GM10248 (cell line): ENCODE measurements at regions not wholly inside any gene's neighbourhood (a gene's known extent, or its start where the extent isn't known, plus 50 kb on each side); places are given as distances from the start of the nearest gene placed in this dataset.

Source experiments
- CTCF ChIA-PET: fragments of 300-600 bp; sonication (Branson Sonifier 250); formaldehyde crosslinking; extraction: SDS; loops from one replicate; lab custom pipeline; 2021; ENCODE audit warnings: antibody characterized with exemption; lab: Yijun Ruan, JAX
- POLR2A ChIA-PET: fragments of 350-650 bp; sonication (Branson Sonifier 250); formaldehyde crosslinking; extraction: SDS; loops from one replicate; lab custom pipeline; 2020; ENCODE audit warnings: antibody characterized with exemption; lab: Yijun Ruan, JAX
- DNase-seq: peaks from one replicate; pipeline ENCODE4 v3.0.0; 2012; ENCODE audit errors: extremely low spot score
- CTCF ChIP-seq: IDR thresholded peaks from 2 replicates; pipeline ENCODE4 v1.5.1; 2012; ENCODE audit warnings: mild to moderate bottlenecking, low read depth; ENCODE audit errors: extremely low read depth, missing control alignments, control extremely low read depth

DNA sequence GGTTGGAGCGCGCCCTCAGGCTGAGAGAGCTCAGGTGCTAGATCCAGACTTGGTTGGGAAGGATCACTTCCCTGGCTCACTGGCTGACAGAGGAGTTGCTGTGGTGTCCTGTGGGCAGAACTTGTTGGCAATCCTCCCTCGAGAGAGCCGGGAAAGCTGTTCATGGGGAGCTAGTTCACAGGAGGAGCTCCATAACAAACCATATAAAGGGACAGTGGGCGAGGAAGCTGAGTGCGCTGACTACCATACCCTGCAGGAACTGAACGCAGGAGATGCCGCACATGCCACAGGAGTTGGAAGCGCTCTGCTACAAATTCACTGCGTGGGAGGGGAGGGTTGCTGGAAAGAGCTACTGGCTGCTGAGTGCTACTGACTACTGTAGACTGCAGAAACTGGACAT is 243.2 kb downstream of the OGFRL1 start:
- TF ChIP-seq CTCF: no peak
- ChIA-PET POLR2A (no interaction called here), CTCF (interaction anchor here (0.8 to 2.3 kb wide), 6 partner anchors 9 to 554 kb away, joined by 3 to 7 read pairs (median 4); no protein-coding TSS in a partner anchor)
- DNase-seq: no peak

GRCh38 chr6:71533939-71534379 is 245.3 kb downstream of the OGFRL1 start:
- CTCF ChIA-PET: interaction anchor here (0.7 to 1.8 kb wide), 9 partner anchors 16 to 555 kb away, joined by 3 to 7 read pairs (median 3); no protein-coding TSS in a partner anchor
- TF ChIP-seq CTCF: peak; percentile 43
- peak; percentile 20 for DNase-seq
- POLR2A ChIA-PET: no interaction called here

DNA sequence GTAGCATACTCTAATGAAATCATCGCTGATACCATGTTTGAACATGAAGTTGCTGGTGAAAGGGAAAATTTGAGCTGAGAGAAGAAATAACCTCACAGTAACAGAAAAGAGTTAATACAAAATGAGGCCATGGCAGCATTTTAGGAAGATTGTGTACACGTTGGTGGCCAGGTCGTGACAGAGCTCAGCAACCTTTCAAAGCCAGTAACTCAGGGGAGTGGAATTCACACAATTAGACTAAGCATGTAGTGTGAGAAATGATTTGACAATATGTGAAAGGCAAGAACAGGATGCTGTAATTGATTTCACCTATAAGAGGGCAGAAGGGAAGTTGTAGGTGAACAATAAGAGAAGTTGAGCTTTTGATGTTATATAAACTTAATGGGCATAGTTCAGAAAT is 246.3 kb downstream of the OGFRL1 start:
- DNase-seq: no peak
- ChIA-PET CTCF (interaction anchor here (0.9 to 1.8 kb wide), 5 partner anchors 10 to 552 kb away, joined by 3 to 7 read pairs (median 4); no protein-coding TSS in a partner anchor), POLR2A (no interaction called here)
- TF ChIP-seq CTCF: no peak

DNA sequence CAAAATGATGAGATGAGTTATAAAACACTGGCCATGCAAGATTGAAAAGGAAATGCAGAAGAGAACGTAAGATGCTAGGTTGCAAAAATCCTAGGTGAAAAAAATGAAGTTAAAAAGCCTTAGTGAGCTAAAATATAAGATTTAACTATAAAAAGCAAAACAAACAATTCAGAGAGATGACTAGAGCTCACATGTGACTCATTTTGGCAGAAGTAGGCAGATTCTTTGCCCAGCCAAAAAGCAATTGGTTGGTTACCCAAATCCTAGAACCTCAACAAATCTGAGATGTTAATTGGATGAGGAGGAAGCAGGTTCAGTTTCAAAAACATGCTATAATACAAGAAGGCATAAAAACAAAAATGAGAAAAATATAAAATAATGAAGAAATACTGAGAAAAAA is 249.1 kb downstream of the OGFRL1 start:
- POLR2A ChIA-PET: no interaction called here
- CTCF ChIA-PET: interaction anchor here (0.9 to 2.8 kb wide), 3 partner anchors 9 to 549 kb away, joined by 3 to 11 read pairs (median 6); no protein-coding TSS in a partner anchor
- no peak for DNase-seq
- no peak for TF ChIP-seq CTCF

DNA sequence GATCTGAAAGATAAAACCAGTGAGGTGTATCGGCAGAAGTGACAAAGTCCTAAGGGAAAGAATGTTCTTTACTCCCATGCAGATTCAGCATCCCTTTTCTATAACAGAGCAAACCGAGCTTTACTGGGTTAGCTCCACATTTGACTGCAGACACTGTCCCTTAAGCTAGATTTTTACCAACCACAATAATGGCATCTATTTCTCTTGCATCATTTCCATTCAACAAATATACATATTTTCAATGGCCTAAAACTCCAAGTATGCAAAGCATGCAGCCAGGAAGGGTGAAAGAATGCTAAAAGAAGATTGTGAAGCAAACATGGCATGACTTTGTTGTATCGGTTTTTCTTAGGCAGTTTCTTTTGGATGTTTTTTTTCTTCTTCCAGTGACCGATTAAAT is 255.4 kb downstream of the OGFRL1 start:
- CTCF ChIA-PET: no interaction called here
- TF ChIP-seq CTCF: no peak

GRCh38 chr6:71544906-71545305 is 256.3 kb downstream of the OGFRL1 start:
- no peak for TF ChIP-seq CTCF
- CTCF ChIA-PET: no interaction called here
- no peak for DNase-seq

More for the DNA sequence above, 255.4 kb downstream of the OGFRL1 start:
- POLR2A ChIA-PET: no interaction called here
- DNase-seq: no peak

More at GRCh38 chr6:71544906-71545305, 256.3 kb downstream of the OGFRL1 start:
- POLR2A ChIA-PET: no interaction called here
